Neuronal stem cell (in vitro differentiated cells): ENCODE measurements at regions not wholly inside any gene's neighbourhood (a gene's known extent, or its start where the extent isn't known, plus 50 kb on each side); places are given as distances from the start of the nearest gene placed in this dataset.

Source experiments
- DNase-seq: peaks from one replicate; pipeline ENCODE4 v3.0.0-alpha.2; 2013; ENCODE audit warnings: low spot score
- H2AFZ ChIP-seq: one replicate; pipeline ENCODE4 v1.6.1; 2013; ENCODE audit warnings: mild to moderate bottlenecking, low read length, inconsistent platforms
- H2AK5ac ChIP-seq: 2 replicates; pipeline ENCODE4 v1.6.1; 2013; ENCODE audit warnings: low read depth, mild to moderate bottlenecking, inconsistent platforms, low read length, moderate library complexity, mixed read lengths
- H2BK120ac ChIP-seq: 2 replicates; pipeline ENCODE4 v1.6.1; 2013; ENCODE audit warnings: low read depth, mild to moderate bottlenecking, inconsistent platforms, low read length, moderate library complexity, mixed read lengths
- H2BK12ac ChIP-seq: one replicate; pipeline ENCODE4 v1.6.1; 2013; ENCODE audit warnings: low read length, inconsistent platforms
- H2BK15ac ChIP-seq: 2 replicates; pipeline ENCODE4 v1.6.1; 2013; ENCODE audit warnings: mild to moderate bottlenecking, low read length, inconsistent platforms, mixed read lengths
- H2BK5ac ChIP-seq: one replicate; pipeline ENCODE4 v1.6.1; 2013; ENCODE audit warnings: inconsistent platforms, mild to moderate bottlenecking, low read length, moderate library complexity
- H3K14ac ChIP-seq: one replicate; pipeline ENCODE4 v1.6.1; 2013; ENCODE audit warnings: low read length, inconsistent platforms
- H3K18ac ChIP-seq: 2 replicates; pipeline ENCODE4 v1.6.1; 2013; ENCODE audit warnings: low read length, inconsistent platforms
- H3K23ac ChIP-seq: 2 replicates; pipeline ENCODE4 v1.6.1; 2013; ENCODE audit warnings: low read depth, mild to moderate bottlenecking, mixed read lengths, low read length, inconsistent platforms; ENCODE audit not compliant: poor library complexity
- H3K27ac ChIP-seq: replicated peaks from 3 replicates; pipeline ENCODE4 v1.5.1; 2013; ENCODE audit warnings: low read length, inconsistent platforms
- H3K27me3 ChIP-seq, 3 experiments: 2 replicates each; pipeline ENCODE4 v1.6.1; 2013; ENCODE audit warnings: low read length in 3 of 3, mild to moderate bottlenecking in 2 of 3, inconsistent platforms in 1 of 3, low read depth in 1 of 3, mixed read lengths in 1 of 3, moderate library complexity in 1 of 3; ENCODE audit not compliant: control insufficient read depth in 3 of 3, insufficient read depth in 3 of 3
- H3K36me3 ChIP-seq, 2 donors: replicated peaks in 1 of 2; 2 replicates each; pipeline ENCODE4 v1.6.1; 2013; ENCODE audit warnings: low read length in 2 of 2; ENCODE audit not compliant: control insufficient read depth in 2 of 2, insufficient read depth in 2 of 2
- H3K4ac ChIP-seq: 2 replicates; pipeline ENCODE4 v1.6.1; 2013; ENCODE audit warnings: inconsistent platforms, mild to moderate bottlenecking, low read length, moderate library complexity
- H3K4me1 ChIP-seq, 2 donors: 1 replicate in 1 of 2; 2 replicates in 1 of 2; pipeline ENCODE4 v1.6.1; 2013; ENCODE audit warnings: low read length in 2 of 2, low read depth in 1 of 2; ENCODE audit not compliant: control insufficient read depth in 2 of 2, insufficient read depth in 1 of 2
- H3K4me2 ChIP-seq: one replicate; pipeline ENCODE4 v1.6.1; 2013; ENCODE audit warnings: mild to moderate bottlenecking, low read length, inconsistent platforms; ENCODE audit not compliant: insufficient read depth, poor library complexity, severe bottlenecking
- H3K4me3 ChIP-seq, 2 donors: 2 replicates each; pipeline ENCODE4 v1.5.1; 2013; ENCODE audit warnings: low read length in 2 of 2, mild to moderate bottlenecking in 2 of 2, inconsistent platforms in 1 of 2, moderate library complexity in 1 of 2
- H3K79me1 ChIP-seq: one replicate; pipeline ENCODE4 v1.6.1; 2013; ENCODE audit warnings: low read depth, mild to moderate bottlenecking, inconsistent platforms, low read length, moderate library complexity
- H3K9ac ChIP-seq: one replicate; pipeline ENCODE4 v1.6.1; 2013; ENCODE audit warnings: mild to moderate bottlenecking, low read depth, low read length, inconsistent platforms; ENCODE audit not compliant: poor library complexity
- H3K9me3 ChIP-seq, 2 donors: replicated peaks in 1 of 2; 2 replicates each; pipeline versions ENCODE3 to v1.6.1; 2013; ENCODE audit warnings: low read length in 2 of 2, mild to moderate bottlenecking in 2 of 2, inconsistent platforms in 1 of 2, low read depth in 1 of 2, mixed read lengths in 1 of 2, moderate library complexity in 1 of 2; ENCODE audit not compliant: control insufficient read depth in 2 of 2, insufficient read depth in 1 of 2
- H4K8ac ChIP-seq: one replicate; pipeline ENCODE4 v1.6.1; 2013; ENCODE audit warnings: low read depth, mild to moderate bottlenecking, inconsistent platforms, low read length, moderate library complexity
- H4K91ac ChIP-seq: one replicate; pipeline ENCODE4 v1.6.1; 2013; ENCODE audit warnings: low read length, low read depth, mild to moderate bottlenecking, inconsistent platforms; ENCODE audit not compliant: poor library complexity
- WGBS, 2 donors: extraction: QIAGEN DNeasy Blood & Tissue Kit; methylation state at CpG; one replicate each; pipeline ENCODE4 v1.1.7; 2013; ENCODE audit warnings: missing lambda C conversion rate in 2 of 2, mixed read lengths in 1 of 2; ENCODE audit not compliant: insufficient read length in 2 of 2, insufficient replicate concordance in 1 of 2; ENCODE audit errors: extremely low coverage in 2 of 2; 5-methylcytosine and 5-hydroxymethylcytosine counted together

- no peak overlapping the region for H2BK5ac ChIP-seq
- no peak overlapping the region for H3K27ac ChIP-seq
- no peaks in the 10 kb centered on the region for H3K79me1 ChIP-seq
- no peak overlapping the region for H3K4ac ChIP-seq
- no CpG with 5 or more reads among the region's 3 CpGs for WGBS, 2 donors
- H3K14ac ChIP-seq, result no peak overlapping the region
- H3K36me3 ChIP-seq, result no peaks in the 10 kb centered on the region
- no peak overlapping the region for H2AFZ ChIP-seq
- H3K27me3 ChIP-seq, result no peaks in the 10 kb centered on the region
- H3K9ac ChIP-seq, result no peak overlapping the region
- H4K91ac ChIP-seq, result no peak overlapping the region
- H3K4me3 ChIP-seq, result no peak overlapping the region
- no peak overlapping the region for H3K23ac ChIP-seq
- no peak overlapping the region for H2BK120ac ChIP-seq
- no peak overlapping the region for H2BK12ac ChIP-seq
- H3K18ac ChIP-seq, result no peak overlapping the region
- H4K8ac ChIP-seq, result no peak overlapping the region
- H2AK5ac ChIP-seq, result no peak overlapping the region
- no peak for DNase-seq
- H2BK15ac ChIP-seq, result no peak overlapping the region
- no peak overlapping the region for H3K4me2 ChIP-seq
- no peaks in the 10 kb centered on the region for H3K4me1 ChIP-seq
- H3K9me3 ChIP-seq, result peaks cover 0 to 7% of the 10 kb centered on the region in 2 donors
Measured at GRCh38 chr12:67562513-67563287, 85.8 kb upstream of the DYRK2 start.

GRCh38 chr12:67568055-67568454 is 80.5 kb upstream of the DYRK2 start:
- no CpG with 5 or more reads among the region's 2 CpGs for WGBS, 2 donors
- Histone ChIP-seq H2BK15ac (no peak overlapping the region), H2AFZ (no peak overlapping the region)

GRCh38 chr12:67572492-67572891 is 76.1 kb upstream of the DYRK2 start:
- no peak for DNase-seq
- Histone ChIP-seq H3K27ac (no peak overlapping the region), H2AFZ (no peak overlapping the region), H3K27me3 (no peaks in the 10 kb centered on the region), H2BK5ac (no peak overlapping the region), H3K23ac (no peak overlapping the region), H2BK15ac (no peak overlapping the region), H3K9ac (no peak overlapping the region), H4K91ac (no peak overlapping the region), H4K8ac (no peak overlapping the region), H2BK120ac (no peak overlapping the region), H2AK5ac (no peak overlapping the region), H3K18ac (no peak overlapping the region), H3K4me3 (no peak overlapping the region), H3K9me3 (no peaks in the 10 kb centered on the region), H3K79me1 (no peaks in the 10 kb centered on the region), H3K36me3 (no peaks in the 10 kb centered on the region), H3K4me1 (peaks cover 0 to 4% of the 10 kb centered on the region in 2 donors), H3K4me2 (no peak overlapping the region), H2BK12ac (no peak overlapping the region), H3K14ac (no peak overlapping the region), H3K4ac (no peak overlapping the region)

More at GRCh38 chr12:67568055-67568454, 80.5 kb upstream of the DYRK2 start:
- Histone ChIP-seq H3K79me1 (no peaks in the 10 kb centered on the region), H2BK12ac (no peak overlapping the region), H4K8ac (no peak overlapping the region), H4K91ac (no peak overlapping the region), H2BK5ac (no peak overlapping the region), H3K4me2 (no peak overlapping the region), H3K36me3 (no peaks in the 10 kb centered on the region), H3K23ac (no peak overlapping the region), H3K9me3 (peaks cover 0 to 2% of the 10 kb centered on the region in 2 donors), H3K4me3 (no peak overlapping the region), H2AK5ac (no peak overlapping the region), H3K4me1 (peaks cover 0 to 4% of the 10 kb centered on the region in 2 donors), H3K4ac (no peak overlapping the region), H2BK120ac (no peak overlapping the region), H3K27ac (no peak overlapping the region), H3K27me3 (no peaks in the 10 kb centered on the region), H3K14ac (no peak overlapping the region), H3K18ac (no peak overlapping the region), H3K9ac (no peak overlapping the region)
- no peak for DNase-seq

GRCh38 chr12:67573566-67573965 is 75.0 kb upstream of the DYRK2 start:
- no CpG with 5 or more reads among the region's 4 CpGs for WGBS, 2 donors
- no peaks in the 10 kb centered on the region for H3K79me1 ChIP-seq
- H3K4me1 ChIP-seq, result peaks cover 0 to 4% of the 10 kb centered on the region in 2 donors
- no peak overlapping the region for H2BK15ac ChIP-seq
- H3K4me2 ChIP-seq, result no peak overlapping the region
- H2BK5ac ChIP-seq, result no peak overlapping the region
- H4K91ac ChIP-seq, result no peak overlapping the region
- DNase-seq, result no peak
- H2AK5ac ChIP-seq, result no peak overlapping the region
- H3K14ac ChIP-seq, result no peak overlapping the region
- no peak overlapping the region for H2AFZ ChIP-seq
- no peak overlapping the region for H3K4me3 ChIP-seq
- H3K27ac ChIP-seq, result no peak overlapping the region
- no peak overlapping the region for H3K9ac ChIP-seq
- no peak overlapping the region for H3K4ac ChIP-seq
- no peaks in the 10 kb centered on the region for H3K9me3 ChIP-seq
- H3K18ac ChIP-seq, result no peak overlapping the region
- no peak overlapping the region for H3K23ac ChIP-seq
- no peak overlapping the region for H4K8ac ChIP-seq
- no peaks in the 10 kb centered on the region for H3K36me3 ChIP-seq
- no peak overlapping the region for H2BK12ac ChIP-seq
- no peaks in the 10 kb centered on the region for H3K27me3 ChIP-seq
- H2BK120ac ChIP-seq, result no peak overlapping the region
